ENCODE measurements at regions not wholly inside any gene's neighbourhood (a gene's known extent, or its start where the extent isn't known, plus 50 kb on each side); places are given as distances from the start of the nearest gene placed in this dataset.

DNA sequence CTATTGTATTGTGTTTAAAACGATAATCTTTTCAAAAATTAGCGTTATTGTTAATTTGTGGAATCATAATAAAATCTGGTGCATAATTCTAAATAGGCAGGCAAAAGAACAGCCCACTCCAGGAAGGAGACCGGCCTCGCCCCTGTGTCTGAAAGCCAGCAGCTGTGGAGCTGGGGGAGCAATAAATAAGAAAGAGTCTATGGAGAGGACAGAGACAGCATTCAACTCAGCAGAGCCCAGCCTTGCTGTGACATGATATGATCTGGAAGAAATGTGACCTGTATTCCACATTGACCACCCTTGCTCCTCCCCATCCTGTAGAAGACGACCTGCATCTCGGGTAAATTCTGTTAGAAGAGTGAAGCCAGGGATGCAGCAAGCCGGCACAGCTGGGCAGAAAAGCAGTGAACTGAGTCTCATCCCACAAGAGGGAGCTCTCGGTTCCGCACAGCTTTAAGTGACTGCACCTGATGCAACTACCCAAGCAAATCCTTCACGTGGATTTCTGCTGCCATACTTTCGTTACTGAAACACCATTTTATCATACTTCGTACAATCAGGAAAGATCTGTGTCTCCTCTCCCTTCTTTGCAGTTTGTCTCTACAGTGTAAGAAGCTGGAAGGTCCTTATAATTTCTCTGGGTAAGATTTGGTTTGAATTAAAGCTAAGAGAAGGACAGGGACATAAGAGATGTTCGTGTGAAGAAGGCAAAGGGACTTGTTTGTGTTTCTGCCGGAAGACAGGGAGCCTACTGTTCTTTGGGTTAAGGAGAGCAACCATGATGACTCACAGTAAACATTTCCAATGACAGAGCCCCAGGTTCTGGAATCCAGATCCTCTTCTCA is 427.1 kb downstream of the GPAM start:
- H3K4me1 ChIP-seq (ENCODE audit: low read length), result peaks cover 7% of the 10 kb centered on the region
- no peaks in the 10 kb centered on the region for H3K9me3 ChIP-seq (ENCODE audit: low read length)
- peak overlapping the region; percentile 29; the same call in 1 of the 2 replicates for H3K4me3 ChIP-seq (ENCODE audit: low read length)
- peak overlapping the region; percentile 81; the same call in 1 of the 2 replicates for H2AFZ ChIP-seq (ENCODE audit: low read length)
- peak; percentile 84 for DNase-seq
- H3K79me2 ChIP-seq (ENCODE audit: low read length), result no peaks in the 10 kb centered on the region
- peak overlapping the region; percentile 28; the same call in 1 of the 2 replicates for H3K9ac ChIP-seq (ENCODE audit: low read length)
- no peaks in the 10 kb centered on the region for H3K9me2 ChIP-seq (replicated peaks; ENCODE audit: insufficient read depth, low read length)
- H4K20me1 ChIP-seq (ENCODE audit: insufficient read depth, low read depth, low read length), result no peaks in the 10 kb centered on the region
- H3K27me3 ChIP-seq (ENCODE audit: low read length), result no peaks in the 10 kb centered on the region
- peak overlapping the region; percentile 67 for H3K4me2 ChIP-seq (ENCODE audit: low read depth, low read length, poor library complexity, severe bottlenecking)
- H3K36me3 ChIP-seq (ENCODE audit: insufficient read depth, low read length), result no peaks in the 10 kb centered on the region
- H3K27ac ChIP-seq (ENCODE audit: low read length), result no peak overlapping the region

GRCh38 chr10:111758593-111758992 is 425.0 kb downstream of the GPAM start:
- no peak for DNase-seq
- H3K9me2 ChIP-seq (replicated peaks; ENCODE audit: insufficient read depth, low read length), result no peaks in the 10 kb centered on the region
- no peak overlapping the region for H3K4me2 ChIP-seq (ENCODE audit: low read depth, low read length, poor library complexity, severe bottlenecking)
- no peaks in the 10 kb centered on the region for H3K9me3 ChIP-seq (ENCODE audit: low read length)
- H4K20me1 ChIP-seq (ENCODE audit: insufficient read depth, low read depth, low read length), result no peaks in the 10 kb centered on the region
- H3K27me3 ChIP-seq (ENCODE audit: low read length), result peaks cover 2% of the 10 kb centered on the region; the same call in 1 of the 2 replicates
- no peaks in the 10 kb centered on the region for H3K36me3 ChIP-seq (ENCODE audit: insufficient read depth, low read length)
- H3K27ac ChIP-seq (ENCODE audit: low read length), result no peak overlapping the region
- no peak overlapping the region for H3K9ac ChIP-seq (ENCODE audit: low read length)
- peaks cover 7% of the 10 kb centered on the region for H3K4me1 ChIP-seq (ENCODE audit: low read length)
- no peak overlapping the region for H2AFZ ChIP-seq (ENCODE audit: low read length)
- no peaks in the 10 kb centered on the region for H3K79me2 ChIP-seq (ENCODE audit: low read length)
- no peak overlapping the region for H3K4me3 ChIP-seq (ENCODE audit: low read length)

GRCh38 chr10:111762114-111762513 is 421.5 kb downstream of the GPAM start:
- peak; percentile 46 for DNase-seq
- Histone ChIP-seq H2AFZ (ENCODE audit: low read length) (no peak overlapping the region), H3K27ac (ENCODE audit: low read length) (no peak overlapping the region), H3K4me2 (ENCODE audit: low read depth, low read length, poor library complexity, severe bottlenecking) (no peak overlapping the region), H3K27me3 (ENCODE audit: low read length) (peaks cover 2% of the 10 kb centered on the region; the same call in 1 of the 2 replicates), H4K20me1 (ENCODE audit: insufficient read depth, low read depth, low read length) (no peaks in the 10 kb centered on the region), H3K79me2 (ENCODE audit: low read length) (no peaks in the 10 kb centered on the region), H3K36me3 (ENCODE audit: insufficient read depth, low read length) (no peaks in the 10 kb centered on the region), H3K9ac (ENCODE audit: low read length) (no peak overlapping the region), H3K4me3 (ENCODE audit: low read length) (no peak overlapping the region), H3K9me2 (replicated peaks; ENCODE audit: insufficient read depth, low read length) (no peaks in the 10 kb centered on the region), H3K9me3 (ENCODE audit: low read length) (no peaks in the 10 kb centered on the region), H3K4me1 (ENCODE audit: low read length) (no peaks in the 10 kb centered on the region)

GRCh38 chr10:111765216-111765615 is 418.3 kb downstream of the GPAM start:
- no peak for DNase-seq
- peaks cover 2% of the 10 kb centered on the region; the same call in 1 of the 2 replicates for H3K27me3 ChIP-seq (ENCODE audit: low read length)
- H3K4me3 ChIP-seq (ENCODE audit: low read length), result no peak overlapping the region
- no peak overlapping the region for H2AFZ ChIP-seq (ENCODE audit: low read length)
- H3K9me3 ChIP-seq (ENCODE audit: low read length), result no peaks in the 10 kb centered on the region
- no peak overlapping the region for H3K4me2 ChIP-seq (ENCODE audit: low read depth, low read length, poor library complexity, severe bottlenecking)
- no peaks in the 10 kb centered on the region for H3K36me3 ChIP-seq (ENCODE audit: insufficient read depth, low read length)
- H3K79me2 ChIP-seq (ENCODE audit: low read length), result no peaks in the 10 kb centered on the region
- H4K20me1 ChIP-seq (ENCODE audit: insufficient read depth, low read depth, low read length), result no peaks in the 10 kb centered on the region
- no peaks in the 10 kb centered on the region for H3K4me1 ChIP-seq (ENCODE audit: low read length)
- no peaks in the 10 kb centered on the region for H3K9me2 ChIP-seq (replicated peaks; ENCODE audit: insufficient read depth, low read length)
- H3K9ac ChIP-seq (ENCODE audit: low read length), result no peak overlapping the region
- no peak overlapping the region for H3K27ac ChIP-seq (ENCODE audit: low read length)

- H3K4me1 ChIP-seq (ENCODE audit: low read length), result no peaks in the 10 kb centered on the region
- no peak overlapping the region for H2AFZ ChIP-seq (ENCODE audit: low read length)
- H3K4me3 ChIP-seq (ENCODE audit: low read length), result no peak overlapping the region
- H4K20me1 ChIP-seq (ENCODE audit: insufficient read depth, low read depth, low read length), result no peaks in the 10 kb centered on the region
- no peaks in the 10 kb centered on the region for H3K36me3 ChIP-seq (ENCODE audit: insufficient read depth, low read length)
- H3K27ac ChIP-seq (ENCODE audit: low read length), result no peak overlapping the region
- DNase-seq, result no peak
- H3K9me3 ChIP-seq (ENCODE audit: low read length), result no peaks in the 10 kb centered on the region
- H3K9me2 ChIP-seq (replicated peaks; ENCODE audit: insufficient read depth, low read length), result no peaks in the 10 kb centered on the region
- no peaks in the 10 kb centered on the region for H3K79me2 ChIP-seq (ENCODE audit: low read length)
- no peak overlapping the region for H3K4me2 ChIP-seq (ENCODE audit: low read depth, low read length, poor library complexity, severe bottlenecking)
- peaks cover 2% of the 10 kb centered on the region; the same call in 1 of the 2 replicates for H3K27me3 ChIP-seq (ENCODE audit: low read length)
- H3K9ac ChIP-seq (ENCODE audit: low read length), result no peak overlapping the region
Measured at GRCh38 chr10:111766464-111766863, 417.1 kb downstream of the GPAM start.

GRCh38 chr10:111767661-111768060 is 415.9 kb downstream of the GPAM start:
- Histone ChIP-seq H3K27me3 (ENCODE audit: low read length) (no peaks in the 10 kb centered on the region), H3K9ac (ENCODE audit: low read length) (no peak overlapping the region), H3K9me3 (ENCODE audit: low read length) (no peaks in the 10 kb centered on the region), H3K4me1 (ENCODE audit: low read length) (no peaks in the 10 kb centered on the region), H4K20me1 (ENCODE audit: insufficient read depth, low read depth, low read length) (no peaks in the 10 kb centered on the region), H2AFZ (ENCODE audit: low read length) (no peak overlapping the region), H3K4me2 (ENCODE audit: low read depth, low read length, poor library complexity, severe bottlenecking) (no peak overlapping the region), H3K36me3 (ENCODE audit: insufficient read depth, low read length) (no peaks in the 10 kb centered on the region), H3K27ac (ENCODE audit: low read length) (no peak overlapping the region), H3K4me3 (ENCODE audit: low read length) (no peak overlapping the region), H3K79me2 (ENCODE audit: low read length) (no peaks in the 10 kb centered on the region), H3K9me2 (replicated peaks; ENCODE audit: insufficient read depth, low read length) (no peaks in the 10 kb centered on the region)
- no peak for DNase-seq

DNA sequence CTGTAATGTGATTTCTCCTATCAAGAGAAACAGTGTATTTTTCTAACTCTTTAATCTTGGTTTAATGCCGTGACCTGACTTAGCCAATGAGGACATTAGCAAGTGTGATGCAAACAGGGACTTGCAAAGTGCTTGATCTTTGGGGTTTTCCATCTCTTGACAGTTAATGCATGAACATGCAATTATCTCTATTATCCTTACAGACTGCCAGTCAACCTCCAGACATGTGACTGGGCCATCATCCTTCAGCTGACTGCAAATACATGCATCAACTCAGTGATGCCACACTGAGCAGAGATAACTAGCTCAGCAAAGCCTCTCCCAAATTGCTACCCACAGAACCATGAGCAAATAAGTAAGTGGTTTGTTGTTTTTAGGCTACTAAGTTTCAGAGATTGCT is 409.6 kb downstream of the GPAM start:
- Histone ChIP-seq H3K36me3 (ENCODE audit: insufficient read depth, low read length) (no peaks in the 10 kb centered on the region), H4K20me1 (ENCODE audit: insufficient read depth, low read depth, low read length) (no peaks in the 10 kb centered on the region), H3K27me3 (ENCODE audit: low read length) (no peaks in the 10 kb centered on the region)

GRCh38 chr10:111774486-111774885 is 409.1 kb downstream of the GPAM start:
- H2AFZ ChIP-seq (ENCODE audit: low read length), result no peak overlapping the region
- H3K9ac ChIP-seq (ENCODE audit: low read length), result no peak overlapping the region
- no peaks in the 10 kb centered on the region for H4K20me1 ChIP-seq (ENCODE audit: insufficient read depth, low read depth, low read length)
- H3K36me3 ChIP-seq (ENCODE audit: insufficient read depth, low read length), result no peaks in the 10 kb centered on the region
- no peak for DNase-seq
- no peak overlapping the region for H3K27ac ChIP-seq (ENCODE audit: low read length)
- H3K27me3 ChIP-seq (ENCODE audit: low read length), result no peaks in the 10 kb centered on the region
- H3K9me3 ChIP-seq (ENCODE audit: low read length), result no peaks in the 10 kb centered on the region
- H3K4me2 ChIP-seq (ENCODE audit: low read depth, low read length, poor library complexity, severe bottlenecking), result no peak overlapping the region
- no peaks in the 10 kb centered on the region for H3K79me2 ChIP-seq (ENCODE audit: low read length)
- no peaks in the 10 kb centered on the region for H3K9me2 ChIP-seq (replicated peaks; ENCODE audit: insufficient read depth, low read length)
- no peaks in the 10 kb centered on the region for H3K4me1 ChIP-seq (ENCODE audit: low read length)
- H3K4me3 ChIP-seq (ENCODE audit: low read length), result no peak overlapping the region

More for the DNA sequence above, 409.6 kb downstream of the GPAM start:
- Histone ChIP-seq H2AFZ (ENCODE audit: low read length) (no peak overlapping the region), H3K9me2 (replicated peaks; ENCODE audit: insufficient read depth, low read length) (no peaks in the 10 kb centered on the region), H3K27ac (ENCODE audit: low read length) (no peak overlapping the region), H3K9me3 (ENCODE audit: low read length) (no peaks in the 10 kb centered on the region), H3K4me1 (ENCODE audit: low read length) (no peaks in the 10 kb centered on the region), H3K79me2 (ENCODE audit: low read length) (no peaks in the 10 kb centered on the region), H3K4me2 (ENCODE audit: low read depth, low read length, poor library complexity, severe bottlenecking) (no peak overlapping the region), H3K4me3 (ENCODE audit: low read length) (no peak overlapping the region), H3K9ac (ENCODE audit: low read length) (no peak overlapping the region)
- DNase-seq, result no peak

Data from Karpas-422 (cell line).